GM20431 (cell line): ENCODE measurements at regions not wholly inside any gene's neighbourhood (a gene's known extent, or its start where the extent isn't known, plus 50 kb on each side); places are given as distances from the start of the nearest gene placed in this dataset.

ENCODE experiments used
- in situ Hi-C: fragments of 300-500 bp; cut with MseI, MboI; formaldehyde crosslinking; loops from one replicate; pipeline ENCODE4 v1.15.0; 2020; ENCODE audit warnings: low sequenced_read_pairs; ENCODE audit not compliant: unreplicated experiment

GRCh38 chr3:117407317-117407716, 697.7 kb downstream of the TUSC7 start:
- in situ Hi-C loops: no loop called here

DNA sequence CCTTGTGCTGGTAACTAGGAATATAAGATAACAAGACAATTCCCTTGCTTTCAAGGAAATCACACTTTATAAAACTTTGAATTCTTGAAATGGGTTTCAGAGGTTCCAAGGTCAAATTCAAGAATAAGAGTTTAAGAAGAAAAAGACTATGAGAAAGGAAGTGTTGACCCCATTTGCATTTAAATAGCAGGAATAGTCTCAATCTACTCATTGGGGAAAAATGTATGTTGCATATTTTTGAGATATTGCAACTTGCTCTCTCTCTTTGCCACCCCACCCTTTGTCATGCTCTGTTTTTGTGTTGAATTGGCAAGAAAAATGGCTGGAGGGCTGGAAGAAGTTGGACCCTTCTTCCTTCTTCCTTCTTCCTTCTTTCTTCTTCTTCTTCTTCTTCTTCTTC, 699.2 kb downstream of the TUSC7 start:
- in situ Hi-C loops: no loop called here

- in situ Hi-C loops: no loop called here
Measured at GRCh38 chr3:117409256-117409655, 699.7 kb downstream of the TUSC7 start.

- in situ Hi-C loops: no loop called here
Measured at GRCh38 chr3:117409701-117410459, 700.3 kb downstream of the TUSC7 start.

GRCh38 chr3:117411971-117412370, 702.4 kb downstream of the TUSC7 start:
- in situ Hi-C loops: no loop called here

GRCh38 chr3:117417411-117417810, 707.8 kb downstream of the TUSC7 start:
- in situ Hi-C loops: no loop called here

- in situ Hi-C loops: no loop called here
Measured at GRCh38 chr3:117427081-117427480, 717.5 kb downstream of the TUSC7 start.

DNA sequence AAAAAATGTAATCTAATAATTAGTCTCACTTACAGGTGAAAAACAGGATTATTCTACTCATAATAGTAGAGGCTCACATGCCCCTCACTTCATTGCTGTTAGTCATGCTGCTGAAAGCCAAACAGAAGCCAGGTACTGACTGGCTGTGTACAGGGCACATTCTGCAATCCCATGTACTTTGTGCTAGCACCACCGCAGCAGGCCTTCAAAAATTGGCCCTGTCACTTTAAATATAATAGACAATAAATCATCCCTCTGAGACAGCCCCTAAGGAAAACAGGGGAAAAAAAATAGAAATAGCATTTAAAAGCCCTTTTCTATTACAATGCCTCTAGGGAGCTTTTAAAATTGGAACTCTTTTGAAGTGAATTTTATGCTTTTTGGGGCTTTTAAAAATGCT, 723.8 kb downstream of the TUSC7 start:
- in situ Hi-C loops: no loop called here

DNA sequence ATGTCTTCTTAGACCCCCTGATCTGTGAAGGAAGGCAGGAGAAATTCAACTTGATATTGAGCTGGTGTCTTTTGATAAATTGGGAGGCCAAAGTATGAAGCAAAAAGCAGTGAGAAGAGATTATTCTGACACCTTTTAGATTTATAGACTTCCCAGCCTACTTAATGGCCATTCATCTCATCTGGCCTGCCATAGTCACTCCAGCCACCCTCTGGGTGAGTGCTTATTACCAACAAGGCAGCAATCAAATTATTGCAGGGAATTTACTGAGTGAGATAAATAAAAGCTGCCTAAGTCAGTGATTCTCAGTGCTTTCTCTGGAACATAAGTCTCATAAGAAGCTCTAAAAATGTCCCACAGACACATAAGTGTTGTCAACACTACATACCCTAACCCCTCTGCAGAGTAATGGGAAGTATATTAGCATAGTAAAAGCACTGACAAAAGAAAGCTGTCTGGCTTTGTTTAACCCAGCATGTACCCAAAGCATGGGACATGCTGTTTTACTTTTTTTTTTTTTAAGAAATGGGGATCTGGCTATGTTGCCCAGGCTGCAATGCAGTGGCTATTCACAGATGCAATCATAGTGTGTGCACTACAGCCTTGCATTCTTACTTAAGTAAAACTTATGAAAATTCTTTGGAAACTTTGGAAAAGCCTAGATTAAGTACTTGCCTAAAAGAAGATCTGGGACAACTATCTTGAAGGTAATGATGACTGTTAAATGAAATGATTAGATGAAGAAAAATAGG, 725.3 kb downstream of the TUSC7 start:
- in situ Hi-C loops: no loop called here

DNA sequence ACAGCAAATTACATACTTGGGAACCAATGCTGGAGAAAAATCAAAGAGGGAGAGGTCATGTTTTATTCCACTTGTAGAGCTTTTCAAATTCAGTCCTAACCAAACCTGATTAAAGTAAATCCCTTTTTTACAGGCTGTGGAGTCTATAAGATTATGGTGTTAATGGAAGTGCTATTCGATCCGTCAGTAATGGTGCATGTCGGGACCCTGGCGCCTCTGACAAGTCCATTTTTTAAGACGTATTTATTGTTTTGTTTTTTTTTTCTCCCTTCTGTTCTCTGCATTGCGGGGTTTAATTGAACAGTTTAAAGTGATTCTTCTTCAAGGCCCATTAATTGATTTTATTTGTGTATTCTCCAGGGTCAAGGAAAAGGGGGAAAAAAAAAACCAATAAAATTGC, 725.9 kb downstream of the TUSC7 start:
- in situ Hi-C loops: no loop called here

DNA sequence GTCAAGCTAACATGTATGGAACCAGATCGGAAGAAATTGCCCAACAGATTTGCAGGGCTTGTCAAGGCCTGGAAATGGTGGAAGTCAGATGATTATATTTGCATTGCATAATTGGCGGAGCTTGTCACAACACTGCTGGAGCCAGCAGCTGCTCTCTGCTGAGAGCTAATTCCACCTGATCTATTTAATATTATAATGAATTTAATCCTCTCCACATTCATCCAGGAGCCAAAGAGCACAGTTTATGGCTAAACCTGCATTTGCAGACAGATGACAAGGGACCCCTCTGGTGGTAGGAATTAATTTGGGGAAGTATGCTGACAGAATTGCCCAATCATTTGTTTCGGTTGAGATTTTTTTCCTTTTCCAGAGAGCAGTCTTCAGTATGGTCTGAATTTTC, 730.2 kb downstream of the TUSC7 start:
- in situ Hi-C loops: no loop called here

- in situ Hi-C loops: no loop called here
Measured at GRCh38 chr3:117441851-117442250, 732.3 kb downstream of the TUSC7 start.

DNA sequence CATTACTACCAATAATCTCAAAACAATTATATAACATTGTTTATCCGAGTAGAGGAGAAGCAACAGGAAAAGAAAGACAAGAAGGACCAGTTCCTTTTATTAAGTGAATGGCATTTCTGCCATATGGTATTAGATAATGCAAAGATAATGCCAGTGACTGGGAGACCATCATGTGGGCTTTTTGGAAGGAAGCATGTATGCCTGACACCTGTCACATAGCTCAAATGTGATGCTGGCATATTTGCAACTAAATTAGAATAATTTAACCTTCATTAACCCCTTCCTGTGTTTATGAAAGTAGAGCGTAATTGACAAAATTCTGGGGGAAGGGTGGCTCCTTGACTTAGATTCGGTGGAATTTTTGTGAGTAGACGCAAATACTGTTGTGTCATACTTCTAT, 733.0 kb downstream of the TUSC7 start:
- in situ Hi-C loops: no loop called here

GRCh38 chr3:117443014-117443413, 733.4 kb downstream of the TUSC7 start:
- in situ Hi-C loops: no loop called here

DNA sequence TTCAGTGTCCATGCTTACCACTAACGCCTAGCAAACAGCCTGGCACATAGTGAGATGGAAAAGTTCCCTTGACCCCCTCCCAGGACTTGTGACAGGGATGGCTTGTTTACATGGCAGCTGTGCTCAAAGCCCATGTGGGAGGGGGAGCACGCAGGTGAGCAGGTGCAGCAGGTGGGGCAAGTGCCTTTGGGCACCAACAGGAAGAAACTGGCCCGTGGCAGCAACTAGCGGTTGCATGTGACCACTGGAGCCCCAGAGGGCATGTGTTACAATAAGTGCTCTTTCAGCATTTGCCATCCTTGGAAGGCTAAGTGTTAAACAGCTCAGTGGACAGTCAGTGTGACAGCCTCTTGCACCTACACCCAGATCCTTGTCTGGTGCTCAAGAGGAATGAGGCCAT, 734.6 kb downstream of the TUSC7 start:
- in situ Hi-C loops: no loop called here

DNA sequence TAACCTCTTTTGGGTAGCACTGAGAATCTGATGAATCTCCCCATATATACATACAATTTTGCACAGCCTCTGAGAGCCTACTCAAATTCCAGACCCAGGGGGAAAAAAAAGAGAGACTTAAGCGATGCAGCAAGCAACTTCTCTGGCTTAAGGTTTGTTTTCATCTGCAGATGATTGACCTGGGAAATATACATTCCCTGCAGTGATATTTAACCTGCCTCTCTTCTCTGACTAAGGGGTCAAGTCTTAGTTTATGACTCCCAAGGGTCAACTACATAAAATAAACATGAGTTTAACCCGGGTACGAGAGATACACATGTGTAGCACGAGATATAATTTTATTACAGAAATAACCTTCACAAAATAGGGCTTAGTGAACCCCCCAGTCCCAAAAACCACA, 737.8 kb downstream of the TUSC7 start:
- in situ Hi-C loops: no loop called here

DNA sequence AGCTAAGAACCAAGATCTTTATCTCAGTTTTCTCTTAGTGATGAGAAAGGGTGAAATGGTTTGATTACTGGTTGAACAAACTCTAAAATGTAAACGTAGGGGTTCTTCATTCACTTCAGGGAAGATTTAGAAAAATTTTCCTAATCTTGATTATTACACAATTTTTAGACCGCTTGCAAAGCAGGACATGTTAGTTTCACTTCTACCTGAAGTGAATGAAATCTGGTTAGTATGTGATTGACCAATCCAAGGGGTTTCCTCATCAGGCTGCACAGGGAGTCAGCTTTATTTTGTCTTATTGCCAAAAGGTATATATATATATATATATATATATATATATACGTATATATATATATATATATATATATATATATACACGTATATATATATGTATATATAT, 740.4 kb downstream of the TUSC7 start:
- in situ Hi-C loops: no loop called here

- in situ Hi-C loops: no loop called here
Measured at GRCh38 chr3:117454254-117454653, 744.7 kb downstream of the TUSC7 start.

DNA sequence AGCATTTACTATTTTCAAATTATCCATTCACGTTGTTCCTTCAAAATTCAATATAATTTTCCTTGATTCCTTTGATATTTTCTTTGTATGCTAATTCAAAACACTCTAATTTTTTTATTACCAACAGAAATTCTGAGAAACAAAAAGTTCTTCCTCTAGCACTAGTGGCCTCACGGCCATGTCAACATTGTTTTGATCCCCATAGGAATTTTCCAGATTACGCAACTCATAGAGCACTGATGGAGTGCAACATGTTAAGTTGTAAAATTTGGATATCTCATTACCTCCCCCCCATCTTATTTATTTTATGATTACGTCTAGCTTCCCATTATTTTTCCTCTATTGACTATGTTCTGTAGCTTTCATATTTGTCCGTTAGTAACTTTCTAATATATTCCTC, 745.3 kb downstream of the TUSC7 start:
- in situ Hi-C loops: no loop called here

GRCh38 chr3:117455782-117456181, 746.2 kb downstream of the TUSC7 start:
- in situ Hi-C loops: no loop called here

GRCh38 chr3:117463276-117464115, 753.9 kb downstream of the TUSC7 start:
- in situ Hi-C loops: no loop called here
